ENCODE measurements at regions not wholly inside any gene's neighbourhood (a gene's known extent, or its start where the extent isn't known, plus 50 kb on each side); places are given as distances from the start of the nearest gene placed in this dataset.

DNA sequence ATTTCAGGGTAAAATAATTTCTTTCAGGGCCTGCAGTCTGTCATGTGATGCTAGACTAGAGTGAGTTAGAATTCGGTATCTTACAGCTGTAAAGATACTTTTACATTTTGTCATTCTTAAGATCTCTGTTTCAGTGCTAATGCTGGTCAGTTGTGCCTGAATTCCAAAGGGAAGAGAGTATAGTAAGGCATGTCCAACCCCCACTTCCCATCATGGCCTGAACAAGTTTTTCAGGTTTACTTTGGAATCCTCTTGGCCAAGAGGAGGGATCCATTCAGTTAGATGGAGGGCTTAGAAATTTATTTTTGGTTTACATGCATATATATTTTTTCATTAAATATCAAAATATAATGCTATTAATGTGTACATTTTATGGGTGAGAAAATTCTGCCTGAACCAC is 596.6 kb downstream of the XIRP2 start:
- Mint-ChIP-seq H3K4me3 (no peak overlapping the region), H3K36me3 (no peaks in the 10 kb centered on the region), H3K27me3 (ENCODE audit: low read depth in 3 of 3) (peaks cover 0 to 3% (median 0%) of the 10 kb centered on the region in 3 donors), H3K9me3 (peaks cover 0 to 6% (median 2%) of the 10 kb centered on the region in 7 donors), H3K4me1 (no peaks in the 10 kb centered on the region), H3K27ac (no peak overlapping the region)
- intact Hi-C loops (cut with micrococcal nuclease) = no loop called here
- no CpG with 5 or more reads among the region's 1 CpG for WGBS (ENCODE audit: insufficient coverage)
- Histone ChIP-seq H3K79me2 (ENCODE audit: insufficient read depth, low read length) (no peaks in the 10 kb centered on the region), H3K4me3 (replicated peaks in 1 of 3; ENCODE audit: low read depth in 2 of 3, low read length in 3 of 3) (no peak overlapping the region), H4K20me1 (ENCODE audit: insufficient read depth, low read length) (no peaks in the 10 kb centered on the region), H3K9me3 (replicated peaks in 1 of 2; ENCODE audit: control insufficient read depth in 1 of 2, insufficient read depth in 1 of 2, low read length in 2 of 2) (no peaks in the 10 kb centered on the region), H3K36me3 (replicated peaks in 1 of 2; ENCODE audit: control insufficient read depth in 1 of 2, insufficient read depth in 2 of 2, low read length in 2 of 2) (no peaks in the 10 kb centered on the region), H3K27ac (ENCODE audit: low read depth in 1 of 2, low read length in 2 of 2) (no peak overlapping the region), H3K4me2 (replicated peaks; ENCODE audit: extremely low read depth, low read length, poor library complexity, severe bottlenecking) (no peak overlapping the region), H3K27me3 (ENCODE audit: control insufficient read depth in 2 of 2, insufficient read depth in 2 of 2, low read length in 2 of 2) (no peaks in the 10 kb centered on the region), H2AFZ (ENCODE audit: insufficient read depth, low read depth, low read length, poor library complexity, severe bottlenecking) (no peak overlapping the region), H3K4me1 (ENCODE audit: control insufficient read depth in 1 of 2, insufficient read depth in 2 of 2, low read length in 2 of 2) (no peaks in the 10 kb centered on the region), H3K9ac (ENCODE audit: insufficient read depth, low read length, poor library complexity, severe bottlenecking) (no peak overlapping the region)
- TF ChIP-seq, protein P1, sequence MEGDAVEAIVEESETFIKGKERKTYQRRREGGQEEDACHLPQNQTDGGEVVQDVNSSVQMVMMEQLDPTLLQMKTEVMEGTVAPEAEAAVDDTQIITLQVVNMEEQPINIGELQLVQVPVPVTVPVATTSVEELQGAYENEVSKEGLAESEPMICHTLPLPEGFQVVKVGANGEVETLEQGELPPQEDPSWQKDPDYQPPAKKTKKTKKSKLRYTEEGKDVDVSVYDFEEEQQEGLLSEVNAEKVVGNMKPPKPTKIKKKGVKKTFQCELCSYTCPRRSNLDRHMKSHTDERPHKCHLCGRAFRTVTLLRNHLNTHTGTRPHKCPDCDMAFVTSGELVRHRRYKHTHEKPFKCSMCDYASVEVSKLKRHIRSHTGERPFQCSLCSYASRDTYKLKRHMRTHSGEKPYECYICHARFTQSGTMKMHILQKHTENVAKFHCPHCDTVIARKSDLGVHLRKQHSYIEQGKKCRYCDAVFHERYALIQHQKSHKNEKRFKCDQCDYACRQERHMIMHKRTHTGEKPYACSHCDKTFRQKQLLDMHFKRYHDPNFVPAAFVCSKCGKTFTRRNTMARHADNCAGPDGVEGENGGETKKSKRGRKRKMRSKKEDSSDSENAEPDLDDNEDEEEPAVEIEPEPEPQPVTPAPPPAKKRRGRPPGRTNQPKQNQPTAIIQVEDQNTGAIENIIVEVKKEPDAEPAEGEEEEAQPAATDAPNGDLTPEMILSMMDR (IDR thresholded peaks at IDR 0.05) = no peak
- no peak for DNase-seq

DNA sequence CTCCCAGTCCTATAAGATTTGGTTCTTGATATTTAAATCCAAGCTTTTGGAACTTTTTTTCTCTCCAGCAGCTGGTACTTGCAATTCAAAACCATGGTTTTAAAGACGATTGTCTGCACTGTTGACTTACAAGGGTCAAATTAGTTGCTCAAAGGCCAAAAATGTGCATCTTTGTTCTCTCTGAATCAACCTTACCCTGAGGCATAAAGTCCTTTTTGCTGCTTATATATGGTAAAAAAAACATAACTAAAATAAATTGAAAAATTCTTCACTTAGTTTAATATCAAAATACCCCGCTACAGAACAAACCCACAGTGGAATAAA is 592.7 kb downstream of the XIRP2 start:
- no peaks in the 10 kb centered on the region for H3K36me3 Mint-ChIP-seq
- H3K4me1 Mint-ChIP-seq = no peaks in the 10 kb centered on the region
- Histone ChIP-seq H3K36me3 (replicated peaks in 1 of 2; ENCODE audit: control insufficient read depth in 1 of 2, insufficient read depth in 2 of 2, low read length in 2 of 2) (no peaks in the 10 kb centered on the region), H3K9me3 (replicated peaks in 1 of 2; ENCODE audit: control insufficient read depth in 1 of 2, insufficient read depth in 1 of 2, low read length in 2 of 2) (no peaks in the 10 kb centered on the region), H3K27me3 (ENCODE audit: control insufficient read depth in 2 of 2, insufficient read depth in 2 of 2, low read length in 2 of 2) (no peaks in the 10 kb centered on the region), H3K4me1 (ENCODE audit: control insufficient read depth in 1 of 2, insufficient read depth in 2 of 2, low read length in 2 of 2) (no peaks in the 10 kb centered on the region), H3K27ac (ENCODE audit: low read depth in 1 of 2, low read length in 2 of 2) (no peak overlapping the region), H3K79me2 (ENCODE audit: insufficient read depth, low read length) (no peaks in the 10 kb centered on the region), H3K4me2 (replicated peaks; ENCODE audit: extremely low read depth, low read length, poor library complexity, severe bottlenecking) (no peak overlapping the region), H3K4me3 (replicated peaks in 1 of 3; ENCODE audit: low read depth in 2 of 3, low read length in 3 of 3) (no peak overlapping the region), H3K9ac (ENCODE audit: insufficient read depth, low read length, poor library complexity, severe bottlenecking) (no peak overlapping the region), H4K20me1 (ENCODE audit: insufficient read depth, low read length) (no peaks in the 10 kb centered on the region), H2AFZ (ENCODE audit: insufficient read depth, low read depth, low read length, poor library complexity, severe bottlenecking) (no peak overlapping the region)
- H3K4me3 Mint-ChIP-seq = no peak overlapping the region
- H3K9me3 Mint-ChIP-seq = peaks cover 0 to 6% (median 2%) of the 10 kb centered on the region in 7 donors
- WGBS (ENCODE audit: insufficient coverage) = no CpG with 5 or more reads among the region's 2 CpGs
- H3K27me3 Mint-ChIP-seq (ENCODE audit: low read depth in 3 of 3) = peaks cover 0 to 3% (median 0%) of the 10 kb centered on the region in 3 donors
- DNase-seq = no peak
- intact Hi-C loops (cut with micrococcal nuclease) = no loop called here
- no peak overlapping the region for H3K27ac Mint-ChIP-seq
- TF ChIP-seq, protein P1 (IDR thresholded peaks at IDR 0.05) = no peak

Data from CD14-positive monocyte (primary cell).